NCI-H2196 (cell line): ENCODE measurements at regions not wholly inside any gene's neighbourhood (a gene's known extent, or its start where the extent isn't known, plus 50 kb on each side); places are given as distances from the start of the nearest gene placed in this dataset.
"Not testable (repeated sequence)": the region's sequence is repeated elsewhere in the genome, so short reads cannot be mapped to it uniquely, and the experiment has no call there.

Experiments used
- DNase-seq: peaks from one replicate; lab custom pipeline; 2025; ENCODE audit not compliant: unreplicated experiment; lab: John Stamatoyannopoulos, UW

- DNase-seq, result no peak
Observed at GRCh38 chr2:167383610-167384194, 495.4 kb downstream of the XIRP2 start.

- DNase-seq, result no peak
Observed at GRCh38 chr2:167381349-167381748, 493.1 kb downstream of the XIRP2 start.

- DNase-seq, result no peak
Observed at GRCh38 chr2:167380555-167380954, 492.3 kb downstream of the XIRP2 start.

GRCh38 chr2:167380094-167380493 is 491.8 kb downstream of the XIRP2 start:
- no peak for DNase-seq

GRCh38 chr2:167369083-167369482 is 480.8 kb downstream of the XIRP2 start:
- DNase-seq, result no peak

GRCh38 chr2:167368371-167368770 is 480.1 kb downstream of the XIRP2 start:
- DNase-seq, result no peak

GRCh38 chr2:167365216-167365615 is 476.9 kb downstream of the XIRP2 start:
- no peak for DNase-seq

- no peak for DNase-seq
Observed at GRCh38 chr2:167361426-167361825, 473.1 kb downstream of the XIRP2 start.

GRCh38 chr2:167355821-167356220 is 467.5 kb downstream of the XIRP2 start:
- DNase-seq, result no peak

GRCh38 chr2:167353605-167354280 is 465.5 kb downstream of the XIRP2 start:
- DNase-seq, result no peak

- no peak for DNase-seq
Observed at GRCh38 chr2:167345559-167345958, 457.3 kb downstream of the XIRP2 start.

- peak; percentile 3 for DNase-seq
Observed at GRCh38 chr2:167342769-167343168, 454.5 kb downstream of the XIRP2 start.

- DNase-seq, result no peak
Observed at GRCh38 chr2:167340322-167340721, 452.0 kb downstream of the XIRP2 start.

GRCh38 chr2:167336213-167336612 is 447.9 kb downstream of the XIRP2 start:
- no peak for DNase-seq

GRCh38 chr2:167335541-167335992 is 447.3 kb downstream of the XIRP2 start:
- DNase-seq, result no peak

GRCh38 chr2:167334146-167334742 is 446.0 kb downstream of the XIRP2 start:
- no peak for DNase-seq

GRCh38 chr2:167333245-167333644 is 445.0 kb downstream of the XIRP2 start:
- DNase-seq, result no peak

- DNase-seq, result no peak
Observed at GRCh38 chr2:167332358-167332757, 444.1 kb downstream of the XIRP2 start.

GRCh38 chr2:167331636-167332232 is 443.5 kb downstream of the XIRP2 start:
- no peak for DNase-seq

GRCh38 chr2:167328808-167329207 is 440.5 kb downstream of the XIRP2 start:
- DNase-seq, result not testable (repeated sequence)

GRCh38 chr2:167322795-167323194 is 434.5 kb downstream of the XIRP2 start:
- no peak for DNase-seq

GRCh38 chr2:167318581-167318980 is 430.3 kb downstream of the XIRP2 start:
- no peak for DNase-seq
